ENCODE measurements at regions not wholly inside any gene's neighbourhood (a gene's known extent, or its start where the extent isn't known, plus 50 kb on each side); places are given as distances from the start of the nearest gene placed in this dataset.

DNA sequence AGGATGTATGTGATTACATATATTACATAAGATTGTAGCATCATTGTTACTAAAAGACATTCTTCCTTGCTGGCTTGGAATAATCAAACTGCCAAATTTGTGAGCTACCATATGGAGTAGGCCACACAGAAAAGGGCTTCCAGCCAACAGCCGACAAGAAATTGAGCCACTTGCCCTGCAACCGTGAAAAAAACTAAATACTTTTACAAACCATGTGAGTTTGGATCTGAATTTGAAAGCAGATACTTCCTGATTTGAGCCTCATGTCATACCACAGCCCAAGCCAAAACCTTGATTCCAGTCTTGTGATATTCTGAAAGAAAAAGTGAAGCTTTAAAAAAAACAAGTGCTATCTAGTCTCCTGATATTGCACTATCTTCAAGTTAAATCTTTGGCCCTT is 55.6 kb upstream of the PRMT6 start:
- in situ Hi-C loops (cut with HindIII; ENCODE audit: low pct_ligation_motif_present, low pct_unique_long_range_greater_than_20kb, low sequenced_read_pairs), result no loop called here
- no peak for DNase-seq

GRCh38 chr1:107003972-107004371 is 52.5 kb upstream of the PRMT6 start:
- in situ Hi-C loops (cut with HindIII; ENCODE audit: low pct_ligation_motif_present, low pct_unique_long_range_greater_than_20kb, low sequenced_read_pairs), result no loop called here
- no peak for DNase-seq

DNA sequence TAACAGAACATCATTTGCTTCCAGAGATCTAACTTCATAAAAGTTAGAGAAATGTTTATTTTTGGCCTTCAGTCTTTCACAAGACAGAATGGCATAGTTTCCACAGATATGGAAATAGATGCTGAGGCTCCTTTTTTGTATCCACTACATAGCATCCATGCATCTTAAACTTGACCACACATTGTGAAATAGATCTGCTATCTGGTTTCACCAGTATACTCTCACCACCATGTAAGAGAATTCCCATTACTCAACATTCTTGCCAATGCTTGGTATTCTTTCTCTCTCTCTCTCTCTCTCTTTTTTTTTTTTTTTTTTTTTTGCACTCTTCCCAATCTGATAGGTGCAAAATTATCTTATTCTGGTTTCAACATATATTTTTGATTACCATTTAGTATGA is 52.1 kb upstream of the PRMT6 start:
- in situ Hi-C loops (cut with HindIII; ENCODE audit: low pct_ligation_motif_present, low pct_unique_long_range_greater_than_20kb, low sequenced_read_pairs), result no loop called here
- DNase-seq, result no peak

Data from ACHN (cell line).